Sigmoid colon (tissue), 4 donors: ENCODE measurements at regions not wholly inside any gene's neighbourhood (a gene's known extent, or its start where the extent isn't known, plus 50 kb on each side); places are given as distances from the start of the nearest gene placed in this dataset.

ENCODE experiments used
- EP300 ChIP-seq, 4 donors: sonication (generic); formaldehyde crosslinking; IDR thresholded peaks; one replicate each; pipeline ENCODE4 v1.6.1; 2017; ENCODE audit warnings: antibody characterized with exemption in 4 of 4
- POLR2A ChIP-seq, 2 donors: fragments of 450-650 bp; IDR thresholded peaks; one replicate each; pipeline ENCODE4 v1.6.1; 2016; ENCODE audit warnings: antibody characterized with exemption in 2 of 2, mild to moderate bottlenecking in 2 of 2, moderate library complexity in 2 of 2
- POLR2AphosphoS5 ChIP-seq, 4 donors: sonication (generic); formaldehyde crosslinking; IDR thresholded peaks; one replicate each; pipeline ENCODE4 v1.6.1; 2017; ENCODE audit warnings: antibody characterized with exemption in 4 of 4
- TF ChIP-seq, protein P1 (sequence below), 4 experiments: fragments of 450-650 bp in 3 of 4; fragments of 200-600 bp in 1 of 4; IDR thresholded peaks; one replicate each; pipeline ENCODE4 v1.5.1; 2016 to 2019; ENCODE audit warnings: antibody characterized with exemption in 4 of 4, mild to moderate bottlenecking in 3 of 4, moderate library complexity in 2 of 4

DNA sequence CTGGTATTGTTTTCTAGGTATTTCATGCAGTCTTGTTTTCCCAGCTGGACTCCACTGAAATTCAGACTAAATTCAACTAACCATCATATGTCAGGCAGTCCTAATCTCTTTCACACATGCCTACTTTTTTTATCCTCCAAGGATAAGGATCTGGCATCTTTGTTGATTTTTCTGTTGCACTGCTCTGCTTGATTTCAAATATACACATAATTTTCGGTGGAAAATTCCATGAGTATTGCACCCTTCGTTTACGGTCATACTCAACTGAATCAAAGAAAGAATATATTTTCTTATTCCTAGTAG, 64.8 kb upstream of the UNC93A start:
- TF ChIP-seq, protein P1, sequence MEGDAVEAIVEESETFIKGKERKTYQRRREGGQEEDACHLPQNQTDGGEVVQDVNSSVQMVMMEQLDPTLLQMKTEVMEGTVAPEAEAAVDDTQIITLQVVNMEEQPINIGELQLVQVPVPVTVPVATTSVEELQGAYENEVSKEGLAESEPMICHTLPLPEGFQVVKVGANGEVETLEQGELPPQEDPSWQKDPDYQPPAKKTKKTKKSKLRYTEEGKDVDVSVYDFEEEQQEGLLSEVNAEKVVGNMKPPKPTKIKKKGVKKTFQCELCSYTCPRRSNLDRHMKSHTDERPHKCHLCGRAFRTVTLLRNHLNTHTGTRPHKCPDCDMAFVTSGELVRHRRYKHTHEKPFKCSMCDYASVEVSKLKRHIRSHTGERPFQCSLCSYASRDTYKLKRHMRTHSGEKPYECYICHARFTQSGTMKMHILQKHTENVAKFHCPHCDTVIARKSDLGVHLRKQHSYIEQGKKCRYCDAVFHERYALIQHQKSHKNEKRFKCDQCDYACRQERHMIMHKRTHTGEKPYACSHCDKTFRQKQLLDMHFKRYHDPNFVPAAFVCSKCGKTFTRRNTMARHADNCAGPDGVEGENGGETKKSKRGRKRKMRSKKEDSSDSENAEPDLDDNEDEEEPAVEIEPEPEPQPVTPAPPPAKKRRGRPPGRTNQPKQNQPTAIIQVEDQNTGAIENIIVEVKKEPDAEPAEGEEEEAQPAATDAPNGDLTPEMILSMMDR (IDR thresholded peaks at IDR 0.05) = no peak
- TF ChIP-seq POLR2A (IDR thresholded peaks at IDR 0.05) (no peak), EP300 (IDR thresholded peaks at IDR 0.05) (no peak), POLR2AphosphoS5 (IDR thresholded peaks at IDR 0.05) (no peak)
